Parathyroid adenoma (tissue), 2 donors: ENCODE measurements at regions not wholly inside any gene's neighbourhood (a gene's known extent, or its start where the extent isn't known, plus 50 kb on each side); places are given as distances from the start of the nearest gene placed in this dataset.

Experiments
- H2AFZ ChIP-seq: fragments of 300-600 bp; sonication (generic); one replicate; pipeline ENCODE4 v1.7.0; 2017; ENCODE audit warnings: antibody characterized with exemption, mild to moderate bottlenecking
- H3K27ac ChIP-seq: fragments of 300-600 bp; sonication (generic); one replicate; pipeline ENCODE4 v1.7.0; 2017
- H3K27me3 ChIP-seq: fragments of 300-600 bp; sonication (generic); one replicate; pipeline ENCODE4 v1.7.0; 2017; ENCODE audit warnings: low read length; ENCODE audit not compliant: control insufficient read depth, insufficient read depth
- H3K36me3 ChIP-seq: fragments of 300-600 bp; sonication (generic); one replicate; pipeline ENCODE4 v1.7.0; 2017; ENCODE audit warnings: low read length; ENCODE audit not compliant: control insufficient read depth, insufficient read depth
- H3K4me1 ChIP-seq: fragments of 300-600 bp; sonication (generic); one replicate; pipeline ENCODE4 v1.7.0; 2017; ENCODE audit warnings: control low read depth
- H3K4me2 ChIP-seq: fragments of 300-600 bp; sonication (generic); one replicate; pipeline ENCODE4 v1.7.0; 2017; ENCODE audit warnings: low read length
- H3K4me3 ChIP-seq: fragments of 300-600 bp; sonication (generic); one replicate; pipeline ENCODE4 v1.7.0; 2017; ENCODE audit warnings: low read depth, low read length
- H3K79me2 ChIP-seq: fragments of 300-600 bp; sonication (generic); one replicate; pipeline ENCODE4 v1.7.0; 2017; ENCODE audit warnings: control low read depth
- H3K9ac ChIP-seq: fragments of 300-600 bp; sonication (generic); one replicate; pipeline ENCODE4 v1.7.0; 2017; ENCODE audit warnings: mild to moderate bottlenecking
- H3K9me3 ChIP-seq: fragments of 300-600 bp; sonication (generic); one replicate; pipeline ENCODE4 v1.7.0; 2017; ENCODE audit warnings: low read length; ENCODE audit not compliant: control insufficient read depth
- CTCF ChIP-seq: fragments of 300-600 bp; sonication (generic); IDR thresholded peaks from one replicate; pipeline ENCODE4 v1.7.0; 2017; ENCODE audit warnings: antibody characterized with exemption, mild to moderate bottlenecking
- donor health status: primary hyperparathyroidism.

GRCh38 chr7:47188136-47188535 lies 393.8 kb downstream of the TNS3 start:
- no peaks in the 10 kb centered on the region for H3K9me3 ChIP-seq
- TF ChIP-seq CTCF = no peak
- H3K4me2 ChIP-seq = no peak overlapping the region
- H3K4me1 ChIP-seq = no peaks in the 10 kb centered on the region
- H3K79me2 ChIP-seq = no peaks in the 10 kb centered on the region
- no peaks in the 10 kb centered on the region for H3K36me3 ChIP-seq
- H3K4me3 ChIP-seq = no peak overlapping the region
- no peak overlapping the region for H3K27ac ChIP-seq
- no peak overlapping the region for H3K9ac ChIP-seq
- H3K27me3 ChIP-seq = no peaks in the 10 kb centered on the region
- no peak overlapping the region for H2AFZ ChIP-seq

- H3K4me2 ChIP-seq = no peak overlapping the region
- H3K79me2 ChIP-seq = no peaks in the 10 kb centered on the region
- no peak overlapping the region for H3K9ac ChIP-seq
- H3K27me3 ChIP-seq = no peaks in the 10 kb centered on the region
- H3K4me1 ChIP-seq = no peaks in the 10 kb centered on the region
- no peak overlapping the region for H3K27ac ChIP-seq
- no peaks in the 10 kb centered on the region for H3K36me3 ChIP-seq
- no peak overlapping the region for H2AFZ ChIP-seq
- TF ChIP-seq CTCF = no peak
- no peak overlapping the region for H3K4me3 ChIP-seq
- no peaks in the 10 kb centered on the region for H3K9me3 ChIP-seq
These were observed 395.6 kb downstream of the TNS3 start for GRCh38 chr7:47186316-47186715.

GRCh38 chr7:47185839-47186238 lies 396.1 kb downstream of the TNS3 start:
- Histone ChIP-seq H3K27ac (no peak overlapping the region), H3K36me3 (no peaks in the 10 kb centered on the region), H3K27me3 (no peaks in the 10 kb centered on the region), H3K9ac (no peak overlapping the region), H3K4me1 (no peaks in the 10 kb centered on the region), H3K4me3 (no peak overlapping the region), H3K4me2 (no peak overlapping the region), H2AFZ (no peak overlapping the region), H3K79me2 (no peaks in the 10 kb centered on the region), H3K9me3 (no peaks in the 10 kb centered on the region)
- no peak for TF ChIP-seq CTCF

GRCh38 chr7:47185170-47185569 lies 396.7 kb downstream of the TNS3 start:
- no peak overlapping the region for H2AFZ ChIP-seq
- H3K36me3 ChIP-seq = no peaks in the 10 kb centered on the region
- H3K4me2 ChIP-seq = no peak overlapping the region
- H3K9ac ChIP-seq = no peak overlapping the region
- H3K4me3 ChIP-seq = no peak overlapping the region
- no peaks in the 10 kb centered on the region for H3K27me3 ChIP-seq
- H3K27ac ChIP-seq = no peak overlapping the region
- no peak for TF ChIP-seq CTCF
- peaks cover 3% of the 10 kb centered on the region for H3K4me1 ChIP-seq
- no peaks in the 10 kb centered on the region for H3K9me3 ChIP-seq
- H3K79me2 ChIP-seq = no peaks in the 10 kb centered on the region

- Histone ChIP-seq H2AFZ (no peak overlapping the region), H3K27me3 (no peaks in the 10 kb centered on the region), H3K27ac (no peak overlapping the region), H3K36me3 (no peaks in the 10 kb centered on the region), H3K9ac (no peak overlapping the region), H3K4me1 (peaks cover 5% of the 10 kb centered on the region), H3K4me3 (no peak overlapping the region), H3K9me3 (no peaks in the 10 kb centered on the region), H3K4me2 (no peak overlapping the region), H3K79me2 (no peaks in the 10 kb centered on the region)
- TF ChIP-seq CTCF = no peak
These were observed 397.9 kb downstream of the TNS3 start for GRCh38 chr7:47183862-47184590.
